HG02759 (cell line): ENCODE measurements at regions not wholly inside any gene's neighbourhood (a gene's known extent, or its start where the extent isn't known, plus 50 kb on each side); places are given as distances from the start of the nearest gene placed in this dataset.
"Not testable (repeated sequence)": the region's sequence is repeated elsewhere in the genome, so short reads cannot be mapped to it uniquely, and the experiment has no call there.

Source experiments
- ATAC-seq: cut with Tn5 transposase; IDR thresholded peaks from one replicate; pipeline ENCODE4 v1.9.1; 2021; ENCODE audit warnings: mild to moderate bottlenecking, moderate library complexity; ENCODE audit not compliant: unreplicated experiment

GRCh38 chr1:219560856-219561255 lies 52.0 kb downstream of the ZC3H11B start:
- no peak for ATAC-seq

GRCh38 chr1:219559899-219560298 lies 53.0 kb downstream of the ZC3H11B start:
- no peak for ATAC-seq

GRCh38 chr1:219555806-219556205 lies 57.1 kb downstream of the ZC3H11B start:
- ATAC-seq = no peak

DNA sequence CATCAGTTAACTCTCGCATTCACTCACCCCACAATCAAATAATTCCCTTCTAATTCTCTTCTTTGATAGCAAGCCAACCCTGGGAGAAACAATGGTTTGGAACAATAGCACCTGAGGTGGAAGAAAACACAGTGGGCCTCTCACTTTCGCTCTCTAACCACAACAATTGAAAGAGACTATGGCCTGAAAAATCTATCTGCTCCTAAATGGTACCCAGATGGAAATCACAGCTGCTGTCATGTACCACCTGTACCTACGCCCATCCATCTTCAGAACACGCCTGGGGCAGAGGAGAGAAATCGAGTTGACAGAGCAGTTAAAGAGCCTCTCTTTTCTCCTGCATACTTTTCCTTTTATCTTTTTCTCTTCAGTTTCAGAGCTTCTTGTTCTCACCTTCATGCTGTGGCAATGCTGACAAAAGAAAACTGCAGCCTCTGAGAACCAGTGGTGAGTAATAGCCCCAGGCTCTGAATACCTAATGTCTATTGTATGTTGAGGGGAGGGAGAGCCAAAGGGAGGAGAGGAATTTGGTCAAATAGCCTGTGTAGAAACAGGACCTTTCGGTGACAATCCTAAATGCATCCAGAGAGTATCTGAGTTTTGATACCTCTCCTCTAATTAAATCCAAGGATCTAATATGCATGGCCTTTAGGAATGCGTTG lies 57.7 kb downstream of the ZC3H11B start:
- ATAC-seq = no peak

- ATAC-seq = no peak
These were observed 58.9 kb downstream of the ZC3H11B start for GRCh38 chr1:219553934-219554502.

DNA sequence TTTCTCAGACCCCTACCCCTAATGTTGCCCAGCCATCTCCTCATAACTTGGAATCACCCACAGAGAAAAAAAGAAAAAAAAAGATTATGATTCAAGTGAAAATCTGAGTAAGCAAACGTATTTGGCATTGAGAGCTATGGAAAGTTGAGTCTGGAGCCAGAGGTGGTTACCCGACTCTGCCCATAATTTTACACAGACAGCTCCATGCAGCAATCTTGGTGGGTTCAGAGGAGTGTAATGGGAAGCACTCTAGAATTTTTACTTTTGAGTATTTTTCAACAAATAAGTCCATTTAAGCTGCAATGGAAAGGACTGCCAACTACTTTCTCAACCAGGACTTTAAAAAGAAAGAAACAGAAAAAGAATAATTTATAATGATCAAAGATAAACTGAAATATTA lies 62.7 kb downstream of the ZC3H11B start:
- no peak for ATAC-seq

DNA sequence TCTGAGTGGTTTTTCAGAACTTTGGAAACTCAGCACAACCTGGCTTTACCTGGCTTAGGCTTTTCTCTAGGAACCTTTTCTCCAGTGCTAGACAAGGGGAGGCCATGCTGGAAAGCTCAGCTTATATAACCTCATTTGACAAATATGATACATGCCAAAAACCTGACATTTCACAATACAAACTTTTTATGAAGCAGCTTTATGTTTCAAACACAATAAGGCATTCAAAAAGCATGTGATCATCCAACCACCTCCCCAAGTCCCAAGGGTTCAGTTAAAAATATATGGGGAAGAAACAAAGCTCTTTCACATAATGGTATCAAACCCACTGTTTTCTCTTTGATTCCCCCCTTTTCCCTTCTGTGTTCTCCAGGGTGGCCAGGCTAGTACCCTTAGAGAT lies 63.7 kb downstream of the ZC3H11B start:
- ATAC-seq = no peak

- ATAC-seq = no peak
These were observed 64.5 kb downstream of the ZC3H11B start for GRCh38 chr1:219548386-219548785.

DNA sequence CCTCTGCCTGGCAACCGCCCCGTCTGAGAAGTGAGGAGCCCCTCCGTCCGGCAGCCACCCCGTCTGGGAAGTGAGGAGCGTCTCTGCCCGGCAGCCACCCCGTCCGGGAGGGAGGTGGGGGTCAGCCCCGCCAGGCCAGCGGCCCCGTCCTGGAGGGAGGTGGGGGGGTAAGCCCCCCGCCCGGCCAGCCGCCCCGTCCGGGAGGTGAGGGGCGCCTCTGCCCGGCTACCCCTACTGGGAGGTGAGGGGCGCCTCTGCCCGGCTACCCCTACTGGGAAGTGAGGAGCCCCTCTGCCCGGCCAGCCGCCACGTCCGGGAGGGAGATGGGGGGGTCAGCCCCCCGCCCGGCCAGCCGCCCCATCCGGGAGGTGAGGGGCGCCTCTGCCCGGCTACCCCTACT lies 67.1 kb downstream of the ZC3H11B start:
- ATAC-seq = not testable (repeated sequence)

DNA sequence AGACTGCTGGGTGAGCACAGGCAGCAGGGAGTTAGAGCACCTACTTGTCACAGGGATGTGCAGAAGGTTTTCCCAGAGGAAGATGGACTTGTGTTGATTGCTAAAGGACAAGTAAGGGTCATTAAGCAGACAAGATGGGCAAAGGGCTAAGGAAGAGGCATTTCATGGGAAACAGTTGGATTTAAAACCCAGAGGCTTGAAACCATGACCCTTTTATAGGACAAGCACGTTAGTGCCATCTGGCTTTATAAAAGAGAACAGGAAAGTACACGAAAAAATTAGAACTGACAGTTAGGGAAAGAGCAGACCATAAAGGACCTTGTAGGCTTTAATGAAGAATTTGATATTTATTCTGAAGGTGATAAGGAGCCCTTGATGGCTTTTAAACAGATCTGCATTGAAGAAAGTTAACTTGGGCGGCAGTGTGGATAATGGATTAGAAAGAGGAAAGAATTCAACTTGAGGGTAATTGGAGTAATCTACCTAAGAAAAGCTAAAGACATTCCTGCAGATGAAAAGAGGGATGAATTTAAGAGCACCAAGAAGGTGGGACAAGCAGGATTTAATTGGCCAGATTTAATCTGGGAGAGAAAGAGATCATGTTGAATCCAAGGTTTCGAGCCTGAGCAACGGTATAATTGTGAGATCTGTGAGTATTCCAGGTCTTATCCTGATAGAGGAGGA lies 68.6 kb downstream of the ZC3H11B start:
- ATAC-seq = no peak

DNA sequence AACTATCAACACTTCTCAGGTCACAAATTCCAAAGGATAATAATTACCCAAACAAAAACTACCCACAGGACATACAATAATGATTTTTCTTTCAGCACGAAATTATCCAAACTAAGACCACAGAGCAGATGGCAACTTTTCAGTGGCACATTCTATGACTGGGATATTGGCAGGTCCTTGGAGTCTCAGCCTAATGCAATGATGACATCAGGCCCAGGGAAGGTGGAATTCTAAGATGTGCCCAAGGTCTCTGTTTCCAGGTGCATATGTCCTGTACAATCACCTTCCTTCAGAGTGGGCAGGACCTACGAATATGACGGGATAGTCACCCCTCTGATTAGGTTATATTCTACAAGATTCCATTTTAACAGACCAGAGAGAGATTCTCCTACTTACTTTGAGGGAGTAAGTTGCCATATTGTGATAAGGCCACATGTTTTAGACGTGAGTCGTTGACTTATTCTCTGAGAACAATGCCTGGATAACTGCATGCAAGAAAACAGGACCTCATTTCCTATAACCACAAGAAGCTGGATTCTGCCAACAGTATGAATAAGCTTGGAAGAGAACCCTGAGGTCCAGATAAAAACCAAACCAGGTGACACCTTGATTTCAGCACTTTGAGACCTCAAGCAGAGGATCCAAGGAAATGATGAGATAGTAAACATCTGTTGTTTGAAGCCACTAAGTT lies 69.9 kb downstream of the ZC3H11B start:
- no peak for ATAC-seq

DNA sequence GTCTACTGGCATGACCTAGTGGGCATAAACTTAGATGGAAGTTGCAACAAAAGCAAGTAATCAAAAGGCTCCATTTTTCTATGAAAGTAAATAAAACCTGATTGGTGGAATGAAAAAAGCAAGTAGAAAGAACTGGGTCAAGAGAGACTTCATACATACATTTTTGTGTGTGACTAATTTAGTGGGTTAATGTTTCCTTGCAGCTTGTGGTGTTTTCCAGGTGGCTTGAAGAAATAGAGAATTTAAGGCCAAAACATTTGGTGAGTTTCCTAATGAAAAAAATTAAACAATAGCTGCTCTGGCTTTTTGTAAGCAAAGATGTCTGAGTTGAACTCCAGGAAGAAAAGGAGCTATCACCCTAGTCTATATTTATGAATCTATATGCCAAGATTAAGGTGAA lies 71.0 kb downstream of the ZC3H11B start:
- no peak for ATAC-seq

- no peak for ATAC-seq
These were observed 73.2 kb downstream of the ZC3H11B start for GRCh38 chr1:219539645-219540254.

DNA sequence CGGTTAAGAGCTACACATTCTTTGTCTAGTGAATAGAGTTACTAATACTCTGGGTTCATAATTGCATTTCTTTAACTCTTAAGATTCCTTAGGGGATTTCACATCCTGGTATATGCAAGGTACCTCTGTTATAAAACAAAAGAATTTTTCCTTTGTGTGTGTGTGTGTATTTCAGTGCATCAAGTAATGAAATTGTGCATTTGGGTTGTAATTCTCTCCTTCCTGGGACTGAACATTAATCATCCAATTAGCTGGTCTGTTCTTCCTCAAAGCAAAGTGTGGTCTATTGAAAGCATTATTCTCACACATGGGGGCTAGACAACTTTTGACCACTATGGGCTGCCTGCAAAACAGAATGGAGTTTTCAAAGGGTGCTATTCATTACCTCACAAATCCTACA lies 74.0 kb downstream of the ZC3H11B start:
- ATAC-seq = no peak

DNA sequence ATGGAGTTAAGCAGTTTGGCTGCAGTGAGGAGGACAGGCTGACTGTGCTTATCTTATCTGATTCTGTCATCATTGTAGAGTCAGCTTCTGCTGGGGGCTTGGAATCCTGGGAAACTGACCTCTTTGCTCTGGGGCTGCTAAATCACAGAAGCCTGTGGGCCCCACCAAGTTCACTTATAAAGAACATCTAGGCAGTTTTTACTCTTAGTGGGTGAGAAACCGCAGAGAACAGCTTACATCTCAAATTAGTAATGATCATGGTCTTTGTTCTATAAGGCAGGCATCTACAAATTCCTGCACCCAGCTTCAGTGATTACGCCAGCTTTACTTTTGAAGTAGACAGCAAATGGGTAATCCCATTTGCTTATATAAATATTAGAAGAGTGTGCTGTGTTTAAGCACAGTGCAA lies 75.7 kb downstream of the ZC3H11B start:
- no peak for ATAC-seq

- no peak for ATAC-seq
These were observed 76.9 kb downstream of the ZC3H11B start for GRCh38 chr1:219536038-219536437.

DNA sequence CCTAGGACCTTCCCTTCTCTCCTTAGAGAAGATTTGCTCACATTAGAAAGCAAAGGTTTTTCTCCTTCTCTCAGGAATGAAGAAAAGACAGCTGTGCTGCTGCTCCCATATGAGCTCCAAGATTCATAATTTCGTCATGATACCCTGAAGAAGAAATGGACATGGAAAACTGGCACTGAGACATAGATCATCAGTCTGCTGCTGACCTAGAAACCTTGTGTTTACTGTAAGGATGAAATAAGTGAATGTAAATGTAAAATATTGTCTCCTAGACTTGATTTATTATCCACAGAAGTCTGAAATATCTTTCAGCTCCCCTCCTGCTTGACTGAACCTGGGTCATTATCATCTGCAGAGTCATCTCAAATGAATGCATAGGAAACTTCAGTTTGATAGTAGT lies 77.9 kb downstream of the ZC3H11B start:
- no peak for ATAC-seq

GRCh38 chr1:219533280-219533679 lies 79.6 kb downstream of the ZC3H11B start:
- no peak for ATAC-seq

GRCh38 chr1:219529116-219529515 lies 83.8 kb downstream of the ZC3H11B start:
- no peak for ATAC-seq

- ATAC-seq = no peak
These were observed 84.3 kb downstream of the ZC3H11B start for GRCh38 chr1:219528633-219529032.

DNA sequence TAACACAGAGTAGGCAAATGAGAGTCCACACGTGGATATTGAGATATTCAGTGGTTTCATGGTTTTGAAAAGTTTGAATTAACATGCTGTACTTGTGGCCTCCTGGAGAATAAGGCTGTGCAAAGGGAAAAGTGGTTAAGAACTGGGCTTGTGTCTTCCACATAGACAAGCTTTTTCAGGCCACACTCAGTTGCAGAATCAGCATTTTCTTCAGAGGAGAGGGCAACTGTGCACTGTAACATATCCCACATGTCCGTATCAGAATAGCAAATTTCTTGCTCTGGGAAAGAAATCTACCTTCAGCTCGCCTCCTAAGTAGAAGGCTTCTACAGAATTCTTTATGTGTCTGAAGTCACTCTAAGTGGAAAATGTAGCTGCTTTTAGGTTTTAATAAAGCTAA lies 84.9 kb downstream of the ZC3H11B start:
- no peak for ATAC-seq
